Glutamatergic neuron (in vitro differentiated cells): ENCODE measurements at regions not wholly inside any gene's neighbourhood (a gene's known extent, or its start where the extent isn't known, plus 50 kb on each side); places are given as distances from the start of the nearest gene placed in this dataset.
"Not testable (repeated sequence)": the region's sequence is repeated elsewhere in the genome, so short reads cannot be mapped to it uniquely, and the experiment has no call there.

ENCODE experiments used
- DNase-seq: peaks from one replicate; pipeline ENCODE4 v3.0.0; 2022
- H3K27ac Mint-ChIP-seq: one replicate; pipeline ENCODE4 v1.8.0; 2020; ENCODE audit warnings: mild to moderate bottlenecking, mixed read lengths, inconsistent platforms; ENCODE audit not compliant: unreplicated experiment
- H3K27me3 Mint-ChIP-seq: one replicate; pipeline ENCODE4 v1.8.0; 2020; ENCODE audit warnings: mild to moderate bottlenecking, moderate library complexity, mixed read lengths, inconsistent platforms; ENCODE audit not compliant: unreplicated experiment
- H3K36me3 Mint-ChIP-seq: one replicate; pipeline ENCODE4 v1.8.0; 2020; ENCODE audit warnings: mild to moderate bottlenecking, mixed read lengths, inconsistent platforms; ENCODE audit not compliant: unreplicated experiment
- H3K4me1 Mint-ChIP-seq: one replicate; pipeline ENCODE4 v1.8.0; 2020; ENCODE audit warnings: mild to moderate bottlenecking, low read depth, mixed read lengths, inconsistent platforms; ENCODE audit not compliant: unreplicated experiment
- H3K4me3 Mint-ChIP-seq: one replicate; pipeline ENCODE4 v1.8.0; 2020; ENCODE audit warnings: mild to moderate bottlenecking, mixed read lengths, inconsistent platforms; ENCODE audit not compliant: unreplicated experiment
- H3K9me3 Mint-ChIP-seq: one replicate; pipeline ENCODE4 v1.8.0; 2020; ENCODE audit warnings: mild to moderate bottlenecking, moderate library complexity, mixed read lengths, inconsistent platforms; ENCODE audit not compliant: unreplicated experiment
- TF ChIP-seq, protein P1 (sequence below): fragments of 200-600 bp; sonication (generic); IDR thresholded peaks from one replicate; pipeline ENCODE4 v1.5.0; 2021; ENCODE audit not compliant: partially characterized antibody, unreplicated experiment

DNA sequence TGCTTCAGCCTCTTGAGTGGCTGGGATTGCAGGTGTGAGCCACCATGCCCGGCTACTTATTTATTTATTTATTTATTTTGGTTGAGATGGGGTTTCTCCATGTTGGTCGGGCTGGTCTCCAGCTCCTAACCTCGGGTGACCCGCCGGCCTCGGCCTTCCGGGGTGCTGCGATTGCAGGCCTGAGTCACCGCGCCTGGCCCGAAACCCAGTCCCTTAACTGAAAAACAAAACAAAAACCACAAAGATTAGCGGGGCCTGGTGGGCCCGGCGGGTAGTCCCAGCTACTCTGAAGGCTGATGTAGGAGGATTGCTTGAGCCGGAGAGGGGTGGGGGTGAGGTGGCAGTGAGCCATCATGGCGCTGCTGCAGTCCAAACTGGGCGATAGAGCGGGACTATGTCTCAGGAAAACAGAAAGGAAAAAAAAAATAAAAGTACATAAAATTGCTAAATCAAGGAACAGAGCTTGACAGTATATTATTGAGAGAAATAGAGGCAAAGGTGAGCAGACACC is 75.6 kb upstream of the NIPA1 start:
- H3K36me3 Mint-ChIP-seq, H3K27ac Mint-ChIP-seq, H3K9me3 Mint-ChIP-seq, H3K4me3 Mint-ChIP-seq, H3K4me1 Mint-ChIP-seq, DNase-seq, H3K27me3 Mint-ChIP-seq: not testable (repeated sequence)

GRCh38 chr15:22713933-22714332 is 72.5 kb upstream of the NIPA1 start:
- H3K36me3 Mint-ChIP-seq, H3K9me3 Mint-ChIP-seq, DNase-seq, H3K27me3 Mint-ChIP-seq, H3K4me1 Mint-ChIP-seq, H3K27ac Mint-ChIP-seq: not testable (repeated sequence)
- peak overlapping the region; percentile 52 for H3K4me3 Mint-ChIP-seq

DNA sequence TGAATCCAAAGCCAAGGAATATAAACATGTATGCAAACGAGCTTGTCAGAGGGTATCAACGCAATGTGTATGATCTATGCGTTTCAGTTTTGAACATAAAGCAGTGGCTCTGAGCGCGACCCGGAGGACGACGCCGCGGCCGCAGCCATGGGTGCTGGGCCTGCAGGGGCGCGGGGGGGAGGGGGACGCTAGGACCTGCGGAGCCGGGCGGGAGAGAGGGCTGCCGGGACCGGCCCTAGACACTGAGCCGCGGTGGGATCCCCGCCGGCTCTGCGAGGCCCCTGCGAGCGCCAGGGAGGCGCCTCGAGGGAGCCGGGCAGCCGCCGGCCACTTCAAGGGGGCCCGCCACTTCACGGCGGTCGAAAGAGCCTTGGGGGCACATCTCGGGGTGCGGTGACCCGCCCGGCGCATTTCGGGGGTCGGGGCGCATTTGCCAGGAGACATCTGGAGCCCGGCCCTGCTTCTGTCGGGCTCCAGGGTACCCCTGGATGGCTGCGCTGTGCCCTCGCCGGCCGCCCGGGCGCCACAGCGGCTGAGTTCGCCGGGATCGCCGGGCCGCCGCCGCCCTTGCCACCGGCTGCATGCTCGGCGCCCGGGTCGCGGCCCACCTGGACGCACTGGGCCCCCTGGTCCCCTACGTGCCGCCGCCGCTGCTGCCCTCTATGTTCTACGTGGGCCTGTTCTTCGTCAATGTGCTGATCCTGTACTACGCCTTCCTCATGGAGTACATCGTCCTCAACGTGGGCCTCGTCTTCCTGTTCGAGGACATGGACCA is 71.9 kb upstream of the NIPA1 start:
- not testable (repeated sequence) for H3K9me3 Mint-ChIP-seq, H3K36me3 Mint-ChIP-seq, H3K4me1 Mint-ChIP-seq, H3K27ac Mint-ChIP-seq, H3K27me3 Mint-ChIP-seq
- H3K4me3 Mint-ChIP-seq = peak overlapping the region; percentile 52
- peak; percentile 19 for DNase-seq

GRCh38 chr15:22715133-22715845 is 71.2 kb upstream of the NIPA1 start:
- DNase-seq, H3K4me1 Mint-ChIP-seq, H3K27me3 Mint-ChIP-seq, H3K36me3 Mint-ChIP-seq, H3K4me3 Mint-ChIP-seq, H3K9me3 Mint-ChIP-seq, H3K27ac Mint-ChIP-seq: not testable (repeated sequence)

GRCh38 chr15:22719980-22720379 is 66.5 kb upstream of the NIPA1 start:
- H3K4me3 Mint-ChIP-seq, H3K9me3 Mint-ChIP-seq, H3K27ac Mint-ChIP-seq, DNase-seq, H3K27me3 Mint-ChIP-seq, H3K4me1 Mint-ChIP-seq, H3K36me3 Mint-ChIP-seq: not testable (repeated sequence)
- TF ChIP-seq, protein P1, sequence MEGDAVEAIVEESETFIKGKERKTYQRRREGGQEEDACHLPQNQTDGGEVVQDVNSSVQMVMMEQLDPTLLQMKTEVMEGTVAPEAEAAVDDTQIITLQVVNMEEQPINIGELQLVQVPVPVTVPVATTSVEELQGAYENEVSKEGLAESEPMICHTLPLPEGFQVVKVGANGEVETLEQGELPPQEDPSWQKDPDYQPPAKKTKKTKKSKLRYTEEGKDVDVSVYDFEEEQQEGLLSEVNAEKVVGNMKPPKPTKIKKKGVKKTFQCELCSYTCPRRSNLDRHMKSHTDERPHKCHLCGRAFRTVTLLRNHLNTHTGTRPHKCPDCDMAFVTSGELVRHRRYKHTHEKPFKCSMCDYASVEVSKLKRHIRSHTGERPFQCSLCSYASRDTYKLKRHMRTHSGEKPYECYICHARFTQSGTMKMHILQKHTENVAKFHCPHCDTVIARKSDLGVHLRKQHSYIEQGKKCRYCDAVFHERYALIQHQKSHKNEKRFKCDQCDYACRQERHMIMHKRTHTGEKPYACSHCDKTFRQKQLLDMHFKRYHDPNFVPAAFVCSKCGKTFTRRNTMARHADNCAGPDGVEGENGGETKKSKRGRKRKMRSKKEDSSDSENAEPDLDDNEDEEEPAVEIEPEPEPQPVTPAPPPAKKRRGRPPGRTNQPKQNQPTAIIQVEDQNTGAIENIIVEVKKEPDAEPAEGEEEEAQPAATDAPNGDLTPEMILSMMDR = peak; percentile 31

DNA sequence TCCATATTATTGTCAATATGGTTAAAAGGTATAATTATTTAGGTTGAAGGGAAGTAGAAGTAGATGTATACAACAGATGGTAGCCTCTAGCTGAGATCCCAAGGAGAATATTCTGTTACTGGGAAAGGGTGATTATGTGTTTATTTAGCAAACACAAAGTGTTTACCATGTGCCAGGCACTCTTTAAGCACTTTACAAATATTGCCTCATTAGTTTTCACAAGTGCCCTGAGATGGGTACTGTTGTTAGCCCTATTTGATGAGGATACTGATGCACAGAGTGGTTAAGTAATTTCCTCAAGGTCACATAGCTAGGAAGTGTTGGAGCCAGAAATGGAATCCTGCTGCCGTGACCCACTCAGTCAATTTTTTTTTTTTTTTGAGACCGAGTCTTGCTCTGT is 60.3 kb upstream of the NIPA1 start:
- not testable (repeated sequence) for H3K27ac Mint-ChIP-seq, H3K4me1 Mint-ChIP-seq, H3K36me3 Mint-ChIP-seq, H3K9me3 Mint-ChIP-seq, H3K27me3 Mint-ChIP-seq, DNase-seq, H3K4me3 Mint-ChIP-seq

GRCh38 chr15:22735067-22735466 is 51.4 kb upstream of the NIPA1 start:
- not testable (repeated sequence) for H3K9me3 Mint-ChIP-seq, DNase-seq, H3K4me3 Mint-ChIP-seq, H3K4me1 Mint-ChIP-seq, H3K27ac Mint-ChIP-seq, H3K36me3 Mint-ChIP-seq, H3K27me3 Mint-ChIP-seq

GRCh38 chr15:22735781-22736180 is 50.7 kb upstream of the NIPA1 start:
- no peak overlapping the region for H3K4me3 Mint-ChIP-seq
- H3K27me3 Mint-ChIP-seq = peaks cover 3% of the 10 kb centered on the region
- DNase-seq = no peak
- no peaks in the 10 kb centered on the region for H3K36me3 Mint-ChIP-seq
- H3K27ac Mint-ChIP-seq = no peak overlapping the region
- TF ChIP-seq, protein P1 = no peak
- no peaks in the 10 kb centered on the region for H3K4me1 Mint-ChIP-seq
- H3K9me3 Mint-ChIP-seq = no peaks in the 10 kb centered on the region

GRCh38 chr15:22736200-22736599 is 50.2 kb upstream of the NIPA1 start:
- not testable (repeated sequence) for DNase-seq, H3K27me3 Mint-ChIP-seq, H3K27ac Mint-ChIP-seq, H3K36me3 Mint-ChIP-seq, H3K4me1 Mint-ChIP-seq, H3K9me3 Mint-ChIP-seq, H3K4me3 Mint-ChIP-seq
